ENCODE measurements at regions not wholly inside any gene's neighbourhood (a gene's known extent, or its start where the extent isn't known, plus 50 kb on each side); places are given as distances from the start of the nearest gene placed in this dataset.

DNA sequence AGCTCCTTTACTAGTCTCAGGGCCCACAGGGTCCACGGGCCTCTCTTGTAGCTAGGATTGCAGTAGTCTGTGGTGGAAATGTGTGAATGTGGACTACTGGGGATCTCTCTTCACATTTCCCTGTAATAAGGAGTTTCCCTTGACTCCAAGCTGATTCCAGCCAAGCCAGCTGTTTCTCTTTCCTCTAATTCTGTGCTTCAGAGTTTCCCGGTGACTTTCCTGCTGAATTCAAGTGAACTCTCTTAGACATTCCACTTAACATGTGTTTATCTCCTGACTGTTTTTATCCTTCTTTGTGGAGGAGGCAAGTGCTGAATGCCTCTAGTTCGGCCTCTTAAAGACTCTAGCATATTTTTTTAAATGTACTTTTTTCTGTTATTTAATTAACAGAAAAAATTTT is 354.0 kb upstream of the RGS18 start:
- no peak for TF ChIP-seq EZH2 (IDR thresholded peaks at IDR 0.05)
- TF ChIP-seq POLR2AphosphoS5 (IDR thresholded peaks at IDR 0.05; ENCODE audit: borderline replicate concordance, low read depth, low read length): no peak
- TF ChIP-seq FOXP2 (optimal IDR thresholded peaks at IDR 0.05; ENCODE audit: control extremely low read depth, extremely low read length, insufficient read depth): no peak
